T-helper 2 cell treated with Interferon-gamma antibody and Interleukin-4, amounts not matched to agents 100 ng/mL and 5 ng/mL, for 36 hours (primary cell): ENCODE measurements at regions not wholly inside any gene's neighbourhood (a gene's known extent, or its start where the extent isn't known, plus 50 kb on each side); places are given as distances from the start of the nearest gene placed in this dataset.

Experiments
- intact Hi-C: fragments of 100-400 bp; cut with micrococcal nuclease; formaldehyde crosslinking; loops from one replicate; pipeline ENCODE4 v1.15.1; 2023

DNA sequence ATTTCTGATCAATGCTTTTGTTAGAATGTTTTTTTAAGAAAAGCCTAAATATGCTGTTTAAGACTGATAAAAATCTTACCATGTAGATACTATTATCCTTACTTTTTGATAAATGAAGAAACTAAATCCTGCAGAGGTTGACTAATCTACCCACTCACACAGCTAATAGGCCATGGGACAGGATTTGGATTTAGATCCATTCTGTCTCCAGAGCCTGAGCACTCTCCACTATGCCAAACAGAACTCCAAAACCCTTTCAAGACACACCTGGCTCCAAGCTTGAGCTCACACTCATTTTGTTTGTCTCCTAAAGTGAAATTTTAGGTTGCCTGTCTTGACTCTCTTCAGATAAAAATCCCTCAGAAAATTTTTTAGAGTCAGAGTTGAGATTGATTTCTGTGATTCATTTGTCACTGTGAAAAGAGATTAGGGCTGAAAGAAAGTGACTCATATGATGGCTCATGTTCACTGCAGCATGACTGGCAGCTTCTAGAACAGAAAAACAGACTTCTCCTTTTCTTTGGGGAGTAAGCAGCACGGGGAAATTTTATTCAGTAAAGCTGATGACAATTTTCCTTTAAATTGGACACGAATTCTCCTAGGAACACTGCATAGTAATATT lies 132.3 kb upstream of the POT1 start:
- intact Hi-C loops = loop anchor here (5.0 kb wide), 1 partner anchor 610 kb away; no protein-coding TSS in a partner anchor

DNA sequence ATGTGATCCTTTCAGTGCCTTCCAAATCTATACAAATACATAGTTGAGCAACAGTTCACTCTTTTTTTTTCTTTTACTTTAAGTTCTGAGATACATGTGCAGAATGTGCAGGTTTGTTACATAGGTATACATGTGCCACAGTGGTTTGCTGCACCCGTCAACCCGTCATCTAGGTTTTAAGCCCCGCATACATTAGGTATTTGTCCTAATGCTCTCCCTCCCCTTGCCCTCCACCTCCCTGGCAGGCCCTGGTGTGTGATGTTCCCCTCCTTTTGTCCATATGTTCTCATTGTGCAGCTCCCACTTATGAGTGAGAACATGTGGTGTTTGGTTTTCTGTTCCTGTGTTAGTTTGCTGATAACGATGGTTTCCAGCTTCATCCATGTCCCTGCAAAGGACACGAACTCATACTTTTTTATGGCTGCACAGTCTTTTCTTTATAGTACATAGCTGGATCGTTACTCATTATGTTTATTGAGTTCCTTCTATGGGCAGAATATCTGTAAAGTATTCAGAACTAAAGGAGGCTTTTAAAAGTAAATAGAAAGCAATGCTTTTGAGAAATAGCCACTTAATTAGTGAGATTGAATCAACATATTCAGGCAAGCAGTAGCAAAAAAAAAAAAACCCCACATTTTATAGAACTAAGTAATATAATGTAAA lies 131.6 kb upstream of the POT1 start:
- intact Hi-C loops = loop anchor here (5.0 kb wide), 1 partner anchor 611 kb away; no protein-coding TSS in a partner anchor

DNA sequence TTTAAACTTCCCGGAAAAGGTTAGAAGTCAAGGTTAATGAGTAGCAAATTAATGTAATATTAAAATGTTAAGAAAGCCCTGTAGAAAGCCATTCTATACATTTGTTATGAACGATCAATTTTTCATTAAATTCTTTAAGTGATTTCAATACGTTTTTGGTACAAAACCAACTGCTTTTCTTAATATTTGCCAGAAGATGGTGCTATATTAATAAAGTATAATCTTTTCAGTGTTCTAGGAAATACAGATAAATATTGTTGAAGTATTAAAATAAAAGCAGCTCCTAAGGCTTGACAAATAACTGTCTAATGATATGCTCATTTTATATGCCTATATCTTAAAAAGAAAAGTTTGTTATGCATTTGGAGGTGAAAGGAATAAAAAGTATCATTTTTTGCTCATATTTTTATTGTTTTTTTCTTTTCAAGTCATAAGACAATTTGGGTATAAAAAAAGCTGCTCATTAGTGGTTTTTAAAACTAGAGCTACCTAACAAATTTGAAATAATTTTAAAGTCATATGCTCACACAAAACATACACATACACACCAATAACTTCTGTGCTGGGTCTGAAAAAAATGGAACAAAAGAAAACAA lies 130.3 kb upstream of the POT1 start:
- intact Hi-C loops = loop anchor here (5.0 kb wide), 1 partner anchor 612 kb away; no protein-coding TSS in a partner anchor

DNA sequence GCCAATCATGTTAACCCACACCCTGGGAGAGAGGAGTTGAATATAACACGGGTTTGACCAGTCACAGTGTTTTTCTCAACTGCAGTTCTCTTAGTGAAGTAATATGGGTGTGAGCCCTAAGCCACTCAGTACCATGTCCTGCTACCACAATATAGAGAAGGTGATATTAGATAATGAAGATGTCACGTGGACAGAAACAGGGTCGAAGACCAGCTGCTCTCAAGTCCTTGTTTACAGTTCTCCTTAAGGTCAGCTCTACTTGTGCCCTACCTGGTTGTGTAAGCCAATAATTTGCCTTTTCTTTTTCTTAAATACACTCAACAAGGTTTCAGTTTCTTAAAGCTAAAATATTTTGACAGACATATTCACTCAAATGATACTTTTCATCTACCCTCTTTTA lies 128.3 kb upstream of the POT1 start:
- intact Hi-C loops = no loop called here

GRCh38 chr7:125055376-125055775 lies 125.8 kb upstream of the POT1 start:
- intact Hi-C loops = no loop called here

DNA sequence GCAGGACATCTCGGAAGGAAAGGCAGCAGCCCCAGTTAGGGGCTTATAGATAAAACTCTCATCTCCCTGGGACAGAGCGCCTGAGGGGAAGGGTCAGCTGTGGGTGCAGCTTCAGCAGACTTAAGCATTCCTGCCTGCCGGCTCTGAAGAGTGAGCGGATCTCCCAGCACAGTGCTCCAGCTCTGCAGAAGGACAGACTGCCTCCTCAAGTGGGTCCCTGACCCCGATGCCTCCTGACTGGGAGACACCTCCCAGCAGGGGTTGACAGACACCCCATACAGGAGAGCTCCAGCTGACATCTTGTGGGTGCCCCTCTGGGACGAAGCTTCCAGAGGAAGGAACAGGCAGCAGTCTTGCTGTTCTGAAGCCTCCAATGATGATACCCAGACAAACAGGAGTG lies 117.1 kb upstream of the POT1 start:
- intact Hi-C loops = no loop called here

- intact Hi-C loops = no loop called here
Measured at GRCh38 chr7:125033506-125033905, 103.9 kb upstream of the POT1 start.

- intact Hi-C loops = no loop called here
Measured at GRCh38 chr7:125032943-125033342, 103.3 kb upstream of the POT1 start.

GRCh38 chr7:125030756-125031387 lies 101.2 kb upstream of the POT1 start:
- intact Hi-C loops = no loop called here

- intact Hi-C loops = no loop called here
Measured at GRCh38 chr7:125025620-125026019, 96.0 kb upstream of the POT1 start.

- intact Hi-C loops = no loop called here
Measured at GRCh38 chr7:125020801-125021200, 91.2 kb upstream of the POT1 start.

GRCh38 chr7:125010540-125010939 lies 80.9 kb upstream of the POT1 start:
- intact Hi-C loops = no loop called here

- intact Hi-C loops = no loop called here
Measured at GRCh38 chr7:124996778-124997177, 67.2 kb upstream of the POT1 start.

DNA sequence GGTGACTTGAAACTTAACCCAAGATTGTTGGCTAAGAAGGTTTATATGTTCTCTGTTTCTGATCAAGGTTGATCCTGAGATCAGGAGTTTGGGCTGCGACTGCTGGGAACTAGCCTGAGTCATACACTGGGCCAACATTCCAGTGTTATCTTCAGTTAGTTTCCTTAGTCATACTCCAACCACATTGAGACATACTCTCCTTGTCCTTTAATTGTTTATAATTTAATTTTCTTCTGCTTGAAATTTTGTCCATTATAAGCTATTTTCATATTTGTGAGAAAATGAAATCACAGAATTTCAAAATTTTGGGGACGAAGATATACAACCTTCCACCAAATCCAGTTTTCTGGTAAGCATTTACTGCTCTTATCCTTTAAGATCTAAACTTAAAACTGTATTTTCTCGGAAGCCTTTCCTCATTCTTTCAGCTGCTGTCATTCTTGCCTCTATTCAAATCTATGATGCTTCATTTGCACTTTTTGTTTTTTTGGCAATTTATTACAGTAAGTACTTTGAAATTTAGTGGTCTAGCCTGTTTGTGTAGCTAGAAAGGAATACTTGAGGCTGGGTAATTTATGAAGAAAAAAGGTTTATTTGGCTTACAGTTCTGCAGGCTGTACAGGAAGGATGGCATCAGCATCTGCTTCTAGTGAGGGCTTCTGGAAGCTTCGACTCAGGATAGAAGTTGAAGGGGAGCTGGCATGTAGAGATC lies 63.4 kb upstream of the POT1 start:
- intact Hi-C loops = no loop called here

- intact Hi-C loops = no loop called here
Measured at GRCh38 chr7:124989911-124990310, 60.3 kb upstream of the POT1 start.
